IPS-20b (cell line): ENCODE measurements at regions not wholly inside any gene's neighbourhood (a gene's known extent, or its start where the extent isn't known, plus 50 kb on each side); places are given as distances from the start of the nearest gene placed in this dataset.

ENCODE experiments used
- H3K27ac ChIP-seq: one replicate; pipeline ENCODE4 v1.5.1; 2013; ENCODE audit warnings: low read length
- H3K27me3 ChIP-seq: 2 replicates; pipeline ENCODE4 v1.6.1; 2013; ENCODE audit warnings: mild to moderate bottlenecking, low read length, inconsistent platforms; ENCODE audit not compliant: insufficient read depth
- H3K36me3 ChIP-seq: 2 replicates; pipeline ENCODE4 v1.6.1; 2013; ENCODE audit warnings: low read depth, mild to moderate bottlenecking, inconsistent platforms, low read length, moderate library complexity; ENCODE audit not compliant: insufficient read depth
- H3K4me1 ChIP-seq: 2 replicates; pipeline ENCODE4 v1.6.1; 2013; ENCODE audit warnings: mild to moderate bottlenecking, control low read depth, inconsistent platforms, low read length, moderate library complexity; ENCODE audit not compliant: insufficient read depth
- H3K4me3 ChIP-seq: 2 replicates; pipeline ENCODE4 v1.5.1; 2013; ENCODE audit warnings: mild to moderate bottlenecking, low read length, inconsistent platforms
- H3K9ac ChIP-seq: 2 replicates; pipeline ENCODE4 v1.6.1; 2013; ENCODE audit warnings: low read depth, mild to moderate bottlenecking, inconsistent platforms, low read length, moderate library complexity
- H3K9me3 ChIP-seq: 2 replicates; pipeline ENCODE4 v1.6.1; 2013; ENCODE audit warnings: mild to moderate bottlenecking, low read depth, low read length, inconsistent platforms; ENCODE audit not compliant: insufficient read depth

GRCh38 chr12:75722714-75723200 is 211.3 kb upstream of the KRR1 start:
- Histone ChIP-seq H3K36me3 (no peaks in the 10 kb centered on the region), H3K27me3 (peaks cover 10% of the 10 kb centered on the region; the same call in 1 of the 2 replicates), H3K9ac (peak overlapping the region; percentile 3; the same call in 1 of the 2 replicates), H3K4me3 (no peak overlapping the region), H3K9me3 (no peaks in the 10 kb centered on the region), H3K4me1 (peaks cover 40% of the 10 kb centered on the region), H3K27ac (no peak overlapping the region)

GRCh38 chr12:75721796-75722195 is 210.4 kb upstream of the KRR1 start:
- no peak overlapping the region for H3K4me3 ChIP-seq
- peaks cover 34% of the 10 kb centered on the region for H3K4me1 ChIP-seq
- no peak overlapping the region for H3K27ac ChIP-seq
- no peak overlapping the region for H3K9ac ChIP-seq
- no peaks in the 10 kb centered on the region for H3K36me3 ChIP-seq
- no peaks in the 10 kb centered on the region for H3K9me3 ChIP-seq
- peaks cover 10% of the 10 kb centered on the region; the same call in 1 of the 2 replicates for H3K27me3 ChIP-seq

DNA sequence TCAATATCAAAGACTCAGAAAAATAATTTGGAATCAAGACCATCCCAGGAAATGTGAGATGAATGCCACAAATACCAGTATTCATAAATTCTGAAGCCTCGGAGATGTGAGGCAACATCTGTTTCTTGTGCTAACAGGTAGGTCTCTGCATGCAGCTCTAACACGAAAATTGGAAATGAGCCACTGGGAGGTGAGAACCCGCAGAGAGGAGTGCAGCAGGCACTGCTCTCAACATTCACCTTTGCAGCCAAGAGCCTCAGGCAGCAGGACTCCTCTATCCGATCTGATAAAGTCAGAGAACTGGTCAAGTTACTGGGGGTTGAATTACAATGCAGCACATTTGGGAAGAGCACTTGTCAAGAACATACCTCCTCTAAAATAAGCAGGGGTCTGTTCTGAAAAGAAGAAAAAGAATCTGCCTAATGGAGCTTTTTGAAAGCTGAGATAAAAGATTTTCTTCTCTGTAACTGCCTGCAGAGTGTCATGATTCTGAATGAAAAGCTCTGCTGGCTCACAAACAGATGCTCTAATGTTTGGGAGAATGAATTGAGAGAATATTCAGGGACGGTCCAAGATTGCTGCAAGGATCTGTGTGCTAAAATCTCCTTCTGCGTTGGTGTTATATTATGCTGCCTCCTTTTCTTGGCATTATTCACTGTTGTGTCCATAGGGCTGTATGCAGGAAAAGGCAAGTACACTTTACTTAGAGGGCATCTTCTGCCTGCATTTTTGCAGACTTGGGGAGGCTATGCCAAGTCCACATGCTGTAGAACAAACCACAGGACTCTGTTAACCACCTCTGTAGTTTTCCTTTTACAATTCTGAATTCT is 209.6 kb upstream of the KRR1 start:
- Histone ChIP-seq H3K4me1 (peaks cover 33% of the 10 kb centered on the region), H3K27ac (no peak overlapping the region), H3K9me3 (no peaks in the 10 kb centered on the region), H3K36me3 (no peaks in the 10 kb centered on the region), H3K4me3 (no peak overlapping the region), H3K9ac (peak overlapping the region; percentile 11; the same call in 1 of the 2 replicates), H3K27me3 (peaks cover 10% of the 10 kb centered on the region; the same call in 1 of the 2 replicates)

DNA sequence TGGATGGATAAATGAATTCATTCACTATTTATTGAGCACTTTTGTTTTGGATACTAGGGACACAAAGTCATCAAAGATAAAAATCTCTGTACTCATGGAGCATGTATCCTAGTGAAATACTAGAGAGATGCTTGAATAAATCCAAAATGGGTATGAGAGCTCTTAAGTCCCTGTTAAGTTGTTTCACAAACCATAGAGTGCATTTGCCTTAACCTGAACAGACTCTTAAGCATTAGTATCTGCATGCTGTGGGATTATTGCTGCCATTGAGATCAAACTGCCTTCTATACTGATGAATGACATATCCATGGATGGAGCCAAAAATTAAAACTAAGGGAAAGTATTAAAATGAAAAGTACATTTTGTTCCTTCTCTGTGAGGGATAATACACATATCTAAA is 206.5 kb upstream of the KRR1 start:
- H3K4me1 ChIP-seq = peaks cover 19% of the 10 kb centered on the region
- no peak overlapping the region for H3K27ac ChIP-seq

GRCh38 chr12:75716291-75717025 is 205.0 kb upstream of the KRR1 start:
- no peak overlapping the region for H3K9ac ChIP-seq
- H3K4me3 ChIP-seq = no peak overlapping the region
- no peaks in the 10 kb centered on the region for H3K9me3 ChIP-seq
- no peaks in the 10 kb centered on the region for H3K36me3 ChIP-seq
- peaks cover 17% of the 10 kb centered on the region for H3K4me1 ChIP-seq
- no peaks in the 10 kb centered on the region for H3K27me3 ChIP-seq
- no peak overlapping the region for H3K27ac ChIP-seq

More for the DNA sequence above, 206.5 kb upstream of the KRR1 start:
- no peak overlapping the region for H3K9ac ChIP-seq
- H3K36me3 ChIP-seq = no peaks in the 10 kb centered on the region
- no peak overlapping the region for H3K4me3 ChIP-seq
- no peaks in the 10 kb centered on the region for H3K9me3 ChIP-seq
- H3K27me3 ChIP-seq = peaks cover 2% of the 10 kb centered on the region; the same call in 1 of the 2 replicates

DNA sequence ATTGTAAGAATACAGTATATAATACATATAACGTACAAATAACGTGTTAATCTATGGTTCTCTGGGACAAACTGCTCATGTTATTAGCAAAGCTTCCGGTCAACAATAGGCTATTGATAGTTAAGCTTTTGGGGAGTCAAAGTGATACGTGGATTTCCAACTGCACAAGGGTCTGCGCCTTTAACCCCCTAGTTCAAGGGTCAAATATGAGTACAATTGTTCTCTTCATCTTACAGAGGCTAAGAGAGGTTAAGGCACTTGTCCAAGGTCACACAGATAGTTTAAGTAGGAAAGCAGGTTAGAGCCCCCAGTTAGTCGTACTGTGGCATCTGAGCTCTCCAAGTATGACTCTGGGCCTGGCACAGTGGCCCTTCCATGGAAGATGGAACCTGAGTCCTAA is 204.3 kb upstream of the KRR1 start:
- Histone ChIP-seq H3K27me3 (no peaks in the 10 kb centered on the region), H3K36me3 (no peaks in the 10 kb centered on the region), H3K9me3 (no peaks in the 10 kb centered on the region), H3K27ac (no peak overlapping the region), H3K4me3 (no peak overlapping the region), H3K4me1 (peaks cover 16% of the 10 kb centered on the region; the same call in 1 of the 2 replicates), H3K9ac (no peak overlapping the region)

DNA sequence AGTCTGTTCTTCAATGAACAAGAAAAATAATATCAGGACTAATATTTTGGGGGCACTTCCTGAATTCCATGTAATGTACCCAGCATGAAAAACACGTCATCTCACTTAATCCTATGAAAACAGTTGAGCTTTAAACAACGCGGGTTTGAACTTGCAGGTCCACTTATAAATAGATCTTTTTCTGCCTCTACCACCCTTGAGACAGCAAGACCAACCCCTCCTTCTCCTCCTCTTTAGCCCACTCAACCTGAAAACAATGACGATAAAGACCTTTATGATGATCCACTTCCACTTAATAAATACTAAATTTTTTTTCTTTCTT is 203.9 kb upstream of the KRR1 start:
- Histone ChIP-seq H3K9ac (no peak overlapping the region), H3K27me3 (no peaks in the 10 kb centered on the region), H3K9me3 (no peaks in the 10 kb centered on the region), H3K4me1 (peaks cover 16% of the 10 kb centered on the region; the same call in 1 of the 2 replicates), H3K27ac (no peak overlapping the region), H3K36me3 (no peaks in the 10 kb centered on the region), H3K4me3 (no peak overlapping the region)

DNA sequence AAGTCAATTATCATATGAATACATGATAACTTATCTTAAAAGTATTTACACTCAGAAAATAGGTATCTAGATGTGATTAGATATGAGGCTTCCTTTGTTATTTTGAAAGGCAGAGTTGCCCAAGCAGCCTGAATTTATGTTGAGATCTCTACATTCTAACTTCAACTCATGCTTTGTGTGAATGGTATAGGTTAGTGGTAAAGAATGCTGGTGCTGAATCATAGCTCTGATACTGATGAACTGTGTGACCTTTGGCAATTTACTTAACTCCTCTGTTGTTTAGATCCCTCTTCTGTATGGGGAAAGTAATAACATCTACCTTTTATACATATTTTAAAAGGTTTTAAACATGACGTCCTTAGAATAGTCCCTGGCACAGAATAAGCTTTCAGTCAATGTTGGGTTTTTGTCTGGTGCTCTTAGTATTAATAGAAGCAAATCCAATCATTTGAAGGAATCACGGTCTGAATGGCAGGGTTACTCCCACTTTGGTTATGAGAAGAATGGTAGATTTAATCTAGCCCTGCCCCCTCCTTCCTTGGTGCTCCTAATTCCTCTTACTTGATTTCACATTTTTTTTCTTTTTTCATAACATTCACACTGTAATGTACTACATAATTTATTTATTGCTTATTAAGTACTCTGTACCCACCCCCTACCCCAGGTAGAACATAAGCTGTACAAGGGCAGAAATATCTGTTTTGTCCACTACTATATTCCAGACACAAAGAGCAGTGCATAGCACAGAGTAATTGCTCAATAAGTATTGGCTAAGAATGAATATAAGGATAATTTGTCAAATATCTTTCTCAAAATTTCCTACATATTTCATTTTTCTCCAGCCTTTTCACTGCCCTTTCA is 203.3 kb upstream of the KRR1 start:
- no peak overlapping the region for H3K9ac ChIP-seq
- no peaks in the 10 kb centered on the region for H3K9me3 ChIP-seq
- peaks cover 16% of the 10 kb centered on the region; the same call in 1 of the 2 replicates for H3K4me1 ChIP-seq
- H3K36me3 ChIP-seq = no peaks in the 10 kb centered on the region
- H3K4me3 ChIP-seq = no peak overlapping the region
- H3K27me3 ChIP-seq = no peaks in the 10 kb centered on the region
- no peak overlapping the region for H3K27ac ChIP-seq

GRCh38 chr12:75713434-75713833 is 202.0 kb upstream of the KRR1 start:
- Histone ChIP-seq H3K9me3 (no peaks in the 10 kb centered on the region), H3K4me1 (peaks cover 16% of the 10 kb centered on the region; the same call in 1 of the 2 replicates), H3K4me3 (no peak overlapping the region), H3K36me3 (no peaks in the 10 kb centered on the region), H3K27me3 (no peaks in the 10 kb centered on the region), H3K9ac (no peak overlapping the region), H3K27ac (no peak overlapping the region)

DNA sequence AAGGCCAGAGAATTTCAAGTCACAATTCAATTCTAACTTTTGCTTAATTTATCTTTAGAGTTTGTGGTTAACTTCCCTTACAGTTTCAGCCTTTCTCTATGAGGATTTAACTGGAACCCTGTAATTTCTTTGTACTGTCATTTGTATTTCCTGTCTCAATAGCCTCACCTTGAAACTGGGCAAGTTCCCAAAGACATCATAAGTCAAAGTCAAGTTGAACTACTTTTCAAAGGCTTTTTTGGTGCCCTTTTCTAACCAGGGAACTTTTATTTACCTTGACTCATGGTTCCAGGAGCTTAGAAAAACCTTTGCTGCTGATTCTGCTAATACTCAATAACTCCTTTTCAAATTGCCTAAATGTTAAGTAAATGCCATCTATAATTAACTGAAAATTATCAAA is 200.8 kb upstream of the KRR1 start:
- Histone ChIP-seq H3K36me3 (no peaks in the 10 kb centered on the region), H3K27me3 (no peaks in the 10 kb centered on the region), H3K9ac (no peak overlapping the region), H3K4me1 (peaks cover 16% of the 10 kb centered on the region; the same call in 1 of the 2 replicates), H3K4me3 (no peak overlapping the region), H3K27ac (no peak overlapping the region), H3K9me3 (no peaks in the 10 kb centered on the region)

GRCh38 chr12:75711271-75711670 is 199.9 kb upstream of the KRR1 start:
- no peak overlapping the region for H3K4me3 ChIP-seq
- H3K27ac ChIP-seq = no peak overlapping the region
- H3K4me1 ChIP-seq = peaks cover 16% of the 10 kb centered on the region; the same call in 1 of the 2 replicates
- H3K9ac ChIP-seq = no peak overlapping the region
- H3K36me3 ChIP-seq = no peaks in the 10 kb centered on the region
- no peaks in the 10 kb centered on the region for H3K9me3 ChIP-seq
- no peaks in the 10 kb centered on the region for H3K27me3 ChIP-seq
